ENCODE measurements at regions not wholly inside any gene's neighbourhood (a gene's known extent, or its start where the extent isn't known, plus 50 kb on each side); places are given as distances from the start of the nearest gene placed in this dataset.

- TF ChIP-seq EZH2phosphoT487 (IDR thresholded peaks at IDR 0.05; ENCODE audit: insufficient read depth, low read depth) (no peak), EZH2 (IDR thresholded peaks at IDR 0.05; ENCODE audit: insufficient read depth, poor library complexity, severe bottlenecking) (no peak)
Observed at GRCh38 chrX:36909676-36910030, 98.5 kb upstream of the FAM47C start.

Measured in GM23248 (cell line).